ENCODE measurements at regions not wholly inside any gene's neighbourhood (a gene's known extent, or its start where the extent isn't known, plus 50 kb on each side); places are given as distances from the start of the nearest gene placed in this dataset.

GRCh38 chr12:124509676-124510300, 57.6 kb downstream of the NCOR2 start:
- no peak for ATAC-seq (ENCODE audit: poor library complexity)
- Histone ChIP-seq H3K36me3 (ENCODE audit: insufficient read depth, low read length) (peaks cover 4% of the 10 kb centered on the region), H3K27ac (ENCODE audit: low read depth in 1 of 2, low read length in 2 of 2) (no peak overlapping the region), H3K9me3 (ENCODE audit: control insufficient read depth in 1 of 2, insufficient read depth in 1 of 2, low read length in 2 of 2) (no peaks in the 10 kb centered on the region), H3K4me1 (ENCODE audit: insufficient read depth, low read length) (peaks cover 16% of the 10 kb centered on the region), H3K27me3 (ENCODE audit: control insufficient read depth in 1 of 2, insufficient read depth in 2 of 2, low read length in 2 of 2) (no peaks in the 10 kb centered on the region), H3K4me3 (ENCODE audit: low read length) (no peak overlapping the region)
- H3K9me3 Mint-ChIP-seq, result no peaks in the 10 kb centered on the region
- ChIA-PET CTCF (no interaction called here), POLR2A (no interaction called here)
- no peak overlapping the region for H3K4me3 Mint-ChIP-seq
- no peak for TF ChIP-seq CTCF (IDR thresholded peaks at IDR 0.05)
- no peak for DNase-seq
- no peaks in the 10 kb centered on the region for H3K27me3 Mint-ChIP-seq
- peaks cover 4% of the 10 kb centered on the region for H3K36me3 Mint-ChIP-seq (ENCODE audit: low read depth)
- intact Hi-C loops (cut with DNase I, micrococcal nuclease), result no loop called here
- peaks cover 44% of the 10 kb centered on the region for H3K4me1 Mint-ChIP-seq (ENCODE audit: low read depth)
- no peak overlapping the region for H3K27ac Mint-ChIP-seq

- Histone ChIP-seq H3K36me3 (ENCODE audit: insufficient read depth, low read length) (peaks cover 2% of the 10 kb centered on the region), H3K9me3 (ENCODE audit: control insufficient read depth in 1 of 2, insufficient read depth in 1 of 2, low read length in 2 of 2) (no peaks in the 10 kb centered on the region), H3K4me3 (ENCODE audit: low read length) (no peak overlapping the region), H3K27me3 (ENCODE audit: control insufficient read depth in 1 of 2, insufficient read depth in 2 of 2, low read length in 2 of 2) (no peaks in the 10 kb centered on the region), H3K27ac (ENCODE audit: low read depth in 1 of 2, low read length in 2 of 2) (no peak overlapping the region), H3K4me1 (ENCODE audit: insufficient read depth, low read length) (peaks cover 16% of the 10 kb centered on the region)
- ChIA-PET POLR2A (no interaction called here), CTCF (no interaction called here)
- ATAC-seq (ENCODE audit: poor library complexity) (no peak), DNase-seq (no peak)
- Mint-ChIP-seq H3K4me3 (no peak overlapping the region), H3K9me3 (no peaks in the 10 kb centered on the region), H3K4me1 (ENCODE audit: low read depth) (peaks cover 44% of the 10 kb centered on the region), H3K27ac (peak overlapping the region; percentile 39), H3K36me3 (ENCODE audit: low read depth) (peaks cover 4% of the 10 kb centered on the region), H3K27me3 (no peaks in the 10 kb centered on the region)
- no peak for TF ChIP-seq CTCF (IDR thresholded peaks at IDR 0.05)
- intact Hi-C loops (cut with DNase I, micrococcal nuclease), result no loop called here
Observed at GRCh38 chr12:124509300-124509675, 58.1 kb downstream of the NCOR2 start.

DNA sequence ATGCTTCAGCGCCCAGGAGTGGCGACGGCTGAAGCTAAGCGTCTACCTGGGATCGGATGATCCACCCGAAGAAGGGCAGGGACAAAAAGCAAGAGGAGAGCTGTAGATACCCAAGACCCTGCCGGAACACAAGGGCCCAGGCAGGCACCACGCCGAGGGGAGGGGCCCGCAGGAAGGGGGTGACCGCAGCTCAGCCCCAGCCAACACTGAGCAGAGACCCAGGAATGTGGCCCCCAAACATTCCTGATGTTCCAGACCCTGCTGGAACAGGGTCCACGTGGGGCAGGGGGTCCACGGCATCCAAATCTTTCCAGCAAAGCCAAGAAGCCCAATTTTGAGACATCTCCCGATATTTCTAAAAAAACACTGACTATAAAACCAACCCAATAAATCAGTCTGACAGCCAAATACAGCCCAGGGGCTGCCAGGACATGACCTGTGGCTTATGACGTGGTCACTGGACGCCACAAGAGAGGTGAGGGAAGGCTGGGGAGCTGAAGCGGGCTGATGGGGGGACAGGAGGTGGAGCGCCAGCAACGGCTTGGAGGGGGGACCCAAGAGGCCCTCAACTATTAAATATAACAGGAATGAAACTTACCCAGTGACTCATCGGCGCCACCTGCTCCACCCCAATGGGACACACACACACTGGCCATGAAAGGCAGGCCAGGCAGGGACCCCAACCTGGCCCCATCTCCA, 58.9 kb downstream of the NCOR2 start:
- Histone ChIP-seq H3K27me3 (ENCODE audit: control insufficient read depth in 1 of 2, insufficient read depth in 2 of 2, low read length in 2 of 2) (no peaks in the 10 kb centered on the region), H3K27ac (ENCODE audit: low read depth in 1 of 2, low read length in 2 of 2) (no peak overlapping the region), H3K36me3 (ENCODE audit: insufficient read depth, low read length) (peaks cover 3% of the 10 kb centered on the region), H3K4me3 (ENCODE audit: low read length) (no peak overlapping the region), H3K4me1 (ENCODE audit: insufficient read depth, low read length) (peaks cover 16% of the 10 kb centered on the region), H3K9me3 (ENCODE audit: control insufficient read depth in 1 of 2, insufficient read depth in 1 of 2, low read length in 2 of 2) (no peaks in the 10 kb centered on the region)
- Mint-ChIP-seq H3K9me3 (no peaks in the 10 kb centered on the region), H3K36me3 (ENCODE audit: low read depth) (no peaks in the 10 kb centered on the region), H3K4me3 (no peak overlapping the region), H3K4me1 (ENCODE audit: low read depth) (peaks cover 42% of the 10 kb centered on the region), H3K27me3 (no peaks in the 10 kb centered on the region), H3K27ac (no peak overlapping the region)
- ATAC-seq (ENCODE audit: poor library complexity), result no peak
- POLR2A ChIA-PET, result no interaction called here
- intact Hi-C loops (cut with DNase I, micrococcal nuclease), result no loop called here
- DNase-seq, result no peak
- TF ChIP-seq CTCF (IDR thresholded peaks at IDR 0.05), result no peak
- CTCF ChIA-PET, result no interaction called here

Data from CD4-positive, alpha-beta T cell (primary cell).